GM23338 (cell line): ENCODE measurements at regions not wholly inside any gene's neighbourhood (a gene's known extent, or its start where the extent isn't known, plus 50 kb on each side); places are given as distances from the start of the nearest gene placed in this dataset.

Source experiments
- CREB1 ChIP-seq: fragments of 250-450 bp; sonication (Bioruptor Pico); IDR thresholded peaks from 2 replicates; pipeline ENCODE4 v1.5.0; 2020; ENCODE audit warnings: low read depth, mild to moderate bottlenecking, moderate library complexity
- EZH2 ChIP-seq: fragments of 200-600 bp; sonication (generic); IDR thresholded peaks from one replicate; pipeline ENCODE4 v1.8.0; 2017; ENCODE audit warnings: antibody characterized with exemption, mild to moderate bottlenecking, low read depth; ENCODE audit not compliant: unreplicated experiment
- EZH2phosphoT487 ChIP-seq: fragments of 200-600 bp; sonication (generic); IDR thresholded peaks from one replicate; pipeline ENCODE4 v1.8.1; 2018; ENCODE audit warnings: antibody characterized with exemption; ENCODE audit not compliant: unreplicated experiment
- JUNB ChIP-seq: IDR thresholded peaks from one replicate; pipeline ENCODE4 v1.6.1; 2016; ENCODE audit warnings: antibody characterized with exemption; ENCODE audit not compliant: unreplicated experiment
- NANOG ChIP-seq: IDR thresholded peaks from 2 replicates; pipeline ENCODE4 v1.6.1; 2016; ENCODE audit warnings: antibody characterized with exemption, borderline replicate concordance
- POLR2AphosphoS5 ChIP-seq: IDR thresholded peaks from 2 replicates; pipeline ENCODE4 v1.6.1; 2016; ENCODE audit warnings: antibody characterized with exemption, low read depth
- ZNF331 ChIP-seq: fragments of 250-450 bp; sonication (Bioruptor Pico); IDR thresholded peaks from 2 replicates; pipeline ENCODE4 v1.5.0; 2020; ENCODE audit warnings: low read depth, mild to moderate bottlenecking, moderate library complexity
- TF ChIP-seq, protein P1 (sequence below), 2 experiments: fragments of 200-600 bp in 1 of 2; sonication (generic) in 1 of 2; conservative IDR thresholded peaks; 2 replicates each; pipeline versions ENCODE4 v1.5.1 to v1.6.1; 2016 to 2017; ENCODE audit warnings: antibody characterized with exemption in 2 of 2, low read depth in 2 of 2, mild to moderate bottlenecking in 2 of 2, moderate library complexity in 1 of 2
- TF ChIP-seq, protein P2 (sequence below): IDR thresholded peaks from 2 replicates; pipeline ENCODE4 v1.6.1; 2016; ENCODE audit warnings: antibody characterized with exemption

DNA sequence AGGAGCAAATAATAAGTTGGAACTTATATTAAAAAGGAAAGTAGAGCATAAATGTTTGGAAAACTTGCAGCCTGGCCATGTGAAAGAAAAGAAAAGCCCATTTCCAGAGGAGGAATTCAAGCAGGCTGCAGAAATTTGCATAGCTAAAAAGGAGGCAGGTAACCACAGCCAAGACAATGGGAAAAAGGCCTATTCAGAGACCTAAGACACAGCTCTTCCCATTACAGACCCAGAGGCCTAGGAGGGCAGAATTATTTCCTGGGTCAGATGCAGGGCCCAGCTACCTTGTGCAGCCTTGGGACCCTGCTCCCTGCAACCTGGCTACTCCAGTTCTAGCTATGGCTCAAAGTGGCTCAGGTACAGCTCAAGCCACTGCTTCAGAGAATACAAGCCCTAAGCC, 234.6 kb upstream of the BCHE start:
- TF ChIP-seq, protein P1, sequence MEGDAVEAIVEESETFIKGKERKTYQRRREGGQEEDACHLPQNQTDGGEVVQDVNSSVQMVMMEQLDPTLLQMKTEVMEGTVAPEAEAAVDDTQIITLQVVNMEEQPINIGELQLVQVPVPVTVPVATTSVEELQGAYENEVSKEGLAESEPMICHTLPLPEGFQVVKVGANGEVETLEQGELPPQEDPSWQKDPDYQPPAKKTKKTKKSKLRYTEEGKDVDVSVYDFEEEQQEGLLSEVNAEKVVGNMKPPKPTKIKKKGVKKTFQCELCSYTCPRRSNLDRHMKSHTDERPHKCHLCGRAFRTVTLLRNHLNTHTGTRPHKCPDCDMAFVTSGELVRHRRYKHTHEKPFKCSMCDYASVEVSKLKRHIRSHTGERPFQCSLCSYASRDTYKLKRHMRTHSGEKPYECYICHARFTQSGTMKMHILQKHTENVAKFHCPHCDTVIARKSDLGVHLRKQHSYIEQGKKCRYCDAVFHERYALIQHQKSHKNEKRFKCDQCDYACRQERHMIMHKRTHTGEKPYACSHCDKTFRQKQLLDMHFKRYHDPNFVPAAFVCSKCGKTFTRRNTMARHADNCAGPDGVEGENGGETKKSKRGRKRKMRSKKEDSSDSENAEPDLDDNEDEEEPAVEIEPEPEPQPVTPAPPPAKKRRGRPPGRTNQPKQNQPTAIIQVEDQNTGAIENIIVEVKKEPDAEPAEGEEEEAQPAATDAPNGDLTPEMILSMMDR (conservative IDR thresholded peaks at IDR 0.05; ENCODE audit: low read depth in 2 of 2), result no peak
- TF ChIP-seq POLR2AphosphoS5, result no peak
- TF ChIP-seq, protein P2, sequence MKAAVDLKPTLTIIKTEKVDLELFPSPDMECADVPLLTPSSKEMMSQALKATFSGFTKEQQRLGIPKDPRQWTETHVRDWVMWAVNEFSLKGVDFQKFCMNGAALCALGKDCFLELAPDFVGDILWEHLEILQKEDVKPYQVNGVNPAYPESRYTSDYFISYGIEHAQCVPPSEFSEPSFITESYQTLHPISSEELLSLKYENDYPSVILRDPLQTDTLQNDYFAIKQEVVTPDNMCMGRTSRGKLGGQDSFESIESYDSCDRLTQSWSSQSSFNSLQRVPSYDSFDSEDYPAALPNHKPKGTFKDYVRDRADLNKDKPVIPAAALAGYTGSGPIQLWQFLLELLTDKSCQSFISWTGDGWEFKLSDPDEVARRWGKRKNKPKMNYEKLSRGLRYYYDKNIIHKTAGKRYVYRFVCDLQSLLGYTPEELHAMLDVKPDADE, result no peak
- no peak for TF ChIP-seq CREB1 (CRISPR knock-in tag)
- TF ChIP-seq ZNF331 (CRISPR knock-in tag), result no peak
- TF ChIP-seq NANOG, result no peak
- no peak for TF ChIP-seq EZH2
- TF ChIP-seq EZH2phosphoT487, result no peak
- TF ChIP-seq JUNB, result no peak
